GM23248 (cell line): ENCODE measurements at regions not wholly inside any gene's neighbourhood (a gene's known extent, or its start where the extent isn't known, plus 50 kb on each side); places are given as distances from the start of the nearest gene placed in this dataset.

Experiments used
- EZH2 ChIP-seq: fragments of 200-600 bp; sonication (generic); IDR thresholded peaks from 2 replicates; pipeline ENCODE4 v1.6.1; 2018; ENCODE audit warnings: antibody characterized with exemption, mild to moderate bottlenecking; ENCODE audit not compliant: insufficient read depth, poor library complexity, severe bottlenecking
- EZH2phosphoT487 ChIP-seq: fragments of 200-600 bp; sonication (generic); IDR thresholded peaks from 2 replicates; pipeline ENCODE4 v1.6.1; 2018; ENCODE audit warnings: antibody characterized with exemption, moderate library complexity, mild to moderate bottlenecking, low read depth; ENCODE audit not compliant: insufficient read depth

DNA sequence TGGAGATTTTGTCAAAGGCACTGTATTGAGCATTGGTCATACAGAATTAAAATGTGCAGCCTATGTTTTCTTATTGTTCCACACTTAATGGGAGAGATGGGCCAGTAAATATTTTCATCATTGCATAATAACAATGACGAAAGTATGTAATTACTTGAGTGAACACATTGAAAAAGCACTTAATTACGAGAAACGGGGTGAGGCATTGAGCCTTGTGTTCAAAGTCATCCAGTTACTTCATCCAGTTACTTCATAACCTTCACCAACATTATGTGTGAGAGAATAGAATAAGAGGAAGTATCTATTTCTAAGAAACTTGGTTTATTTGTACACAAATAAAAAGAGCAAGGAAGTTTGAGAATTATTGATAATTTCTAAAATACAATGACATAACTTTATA is 1427.0 kb downstream of the ADGRL3 start:
- TF ChIP-seq EZH2phosphoT487 (no peak), EZH2 (no peak)
